Activated B cell treated with CpG ODN at 0.5 μM for 24 hours (primary cell): ENCODE measurements at regions not wholly inside any gene's neighbourhood (a gene's known extent, or its start where the extent isn't known, plus 50 kb on each side); places are given as distances from the start of the nearest gene placed in this dataset.

Experiments used
- ATAC-seq: fragments of 200-7000 bp; cut with Tn5 transposase; one replicate; pipeline ENCODE4 v1.10.0; 2021; ENCODE audit warnings: low read depth, mild to moderate bottlenecking, moderate library complexity
- CTCF ChIA-PET: fragments of 350-600 bp; sonication (Branson Sonifier 250); formaldehyde crosslinking; loops from one replicate; lab custom pipeline; 2021; ENCODE audit warnings: antibody characterized with exemption; lab: Charles Lee
- POLR2A ChIA-PET: fragments of 350-600 bp; sonication (Branson Sonifier 250); formaldehyde crosslinking; loops from one replicate; lab custom pipeline; 2021; ENCODE audit warnings: antibody characterized with exemption; lab: Charles Lee
- DNase-seq: peaks from one replicate; pipeline ENCODE4 v3.0.0; 2022
- H3K27ac Mint-ChIP-seq: one replicate; pipeline ENCODE4 v1.8.0; 2020; ENCODE audit warnings: mixed read lengths
- H3K27me3 Mint-ChIP-seq: one replicate; pipeline ENCODE4 v1.8.0; 2021; ENCODE audit warnings: mixed read lengths
- H3K36me3 Mint-ChIP-seq: one replicate; pipeline ENCODE4 v1.8.0; 2021; ENCODE audit warnings: low read depth, mixed read lengths
- H3K4me1 Mint-ChIP-seq: one replicate; pipeline ENCODE4 v1.8.0; 2021; ENCODE audit warnings: mixed read lengths
- H3K4me3 Mint-ChIP-seq: one replicate; pipeline ENCODE4 v1.8.0; 2020; ENCODE audit warnings: mild to moderate bottlenecking, mixed read lengths
- H3K9me3 Mint-ChIP-seq: one replicate; pipeline ENCODE4 v1.8.0; 2020; ENCODE audit warnings: mixed read lengths
- CTCF ChIP-seq: fragments of 200-600 bp; IDR thresholded peaks from one replicate; pipeline ENCODE4 v1.8.0; 2022; ENCODE audit warnings: antibody characterized with exemption, mild to moderate bottlenecking
- intact Hi-C: fragments of 100-400 bp; cut with micrococcal nuclease; formaldehyde crosslinking; loops from one replicate; pipeline ENCODE4 v1.15.1; 2024

DNA sequence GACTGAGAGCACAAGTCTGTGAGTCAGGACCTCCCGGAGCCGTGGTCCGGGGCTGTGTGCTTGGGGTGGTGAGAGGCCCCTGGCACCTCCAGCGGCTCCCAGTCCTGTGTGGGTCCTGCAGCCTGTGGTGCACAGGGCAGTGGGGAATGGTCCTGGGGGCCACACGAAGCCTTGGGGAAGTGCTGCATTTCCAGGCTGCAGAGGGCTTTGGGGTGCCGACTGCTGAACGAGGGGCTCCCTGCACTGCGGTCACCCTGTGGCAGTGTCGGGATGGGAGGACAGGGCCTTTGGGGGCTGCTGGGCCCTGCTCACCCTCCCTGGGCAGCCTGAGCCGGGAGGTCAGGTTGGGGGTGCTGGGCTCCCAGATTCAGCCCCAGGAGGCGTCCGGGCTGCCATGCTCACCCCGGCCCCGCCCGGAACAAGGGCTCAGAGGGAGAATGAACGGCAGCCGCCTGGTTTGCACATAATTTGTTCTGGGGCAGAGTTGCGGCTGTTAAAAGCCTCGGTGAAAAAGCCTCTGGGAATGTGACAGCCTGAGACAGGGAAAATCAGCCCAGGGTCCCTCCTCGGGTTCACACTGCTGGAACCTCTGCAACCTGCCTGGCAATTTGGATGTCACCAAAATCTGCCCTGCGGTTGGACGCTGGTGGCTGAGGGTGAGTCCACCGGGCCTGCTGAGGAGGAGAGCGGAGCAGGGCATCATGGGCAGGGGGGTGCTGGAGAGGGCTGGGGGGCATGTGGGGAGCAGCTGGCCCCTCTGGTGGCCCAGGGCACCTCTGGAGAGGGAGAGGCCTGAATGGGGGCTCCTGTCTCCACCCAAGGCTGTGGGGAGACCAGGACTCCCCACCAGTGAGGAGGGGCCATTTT, 109.2 kb downstream of the KIF26A start:
- peak; percentile 2 for DNase-seq
- POLR2A ChIA-PET: no interaction called here
- CTCF ChIA-PET: no interaction called here
- H3K27me3 Mint-ChIP-seq: no peaks in the 10 kb centered on the region
- H3K9me3 Mint-ChIP-seq: no peaks in the 10 kb centered on the region
- no peak overlapping the region for H3K4me3 Mint-ChIP-seq
- no peaks in the 10 kb centered on the region for H3K4me1 Mint-ChIP-seq
- no peak overlapping the region for H3K27ac Mint-ChIP-seq
- ATAC-seq: no peak
- no peaks in the 10 kb centered on the region for H3K36me3 Mint-ChIP-seq
- TF ChIP-seq CTCF: no peak
- intact Hi-C loops: no loop called here

- no peak for TF ChIP-seq CTCF
- ChIA-PET CTCF (no interaction called here), POLR2A (no interaction called here)
- no peaks in the 10 kb centered on the region for H3K9me3 Mint-ChIP-seq
- intact Hi-C loops: no loop called here
- H3K4me1 Mint-ChIP-seq: no peaks in the 10 kb centered on the region
- no peaks in the 10 kb centered on the region for H3K36me3 Mint-ChIP-seq
- DNase-seq (peak; percentile 10), ATAC-seq (no peak)
- no peak overlapping the region for H3K27ac Mint-ChIP-seq
- H3K27me3 Mint-ChIP-seq: no peaks in the 10 kb centered on the region
- no peak overlapping the region for H3K4me3 Mint-ChIP-seq
Observed at GRCh38 chr14:104248203-104249055, 110.0 kb downstream of the KIF26A start.

GRCh38 chr14:104249089-104249488, 110.7 kb downstream of the KIF26A start:
- intact Hi-C loops: no loop called here
- ATAC-seq: no peak

DNA sequence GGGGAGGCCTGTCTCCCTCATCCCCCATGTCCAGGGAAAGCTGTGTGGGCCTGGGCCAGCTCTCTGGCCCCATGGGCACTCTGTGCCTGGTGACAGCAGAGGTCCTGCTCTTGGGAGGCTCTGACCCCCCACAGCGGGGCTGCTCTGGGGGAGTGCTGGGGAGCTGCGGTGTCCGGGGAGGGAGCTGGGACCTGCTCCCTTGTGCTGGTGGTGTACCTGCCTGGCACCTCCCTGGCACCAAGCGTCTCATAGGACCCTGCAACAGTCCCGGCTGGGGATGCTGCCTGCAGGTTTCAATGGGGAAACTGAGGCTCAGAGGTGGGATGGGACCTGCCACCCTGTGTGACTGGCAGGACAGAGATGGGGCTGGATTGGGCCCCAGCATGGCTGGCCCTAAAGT, 111.3 kb downstream of the KIF26A start:
- TF ChIP-seq CTCF: no peak
- Mint-ChIP-seq H3K36me3 (no peaks in the 10 kb centered on the region), H3K27ac (no peak overlapping the region), H3K4me1 (no peaks in the 10 kb centered on the region), H3K9me3 (no peaks in the 10 kb centered on the region), H3K4me3 (no peak overlapping the region), H3K27me3 (peaks cover 3% of the 10 kb centered on the region)
- intact Hi-C loops: no loop called here
- CTCF ChIA-PET: no interaction called here
- DNase-seq: peak; percentile 12
- ATAC-seq: no peak
- POLR2A ChIA-PET: no interaction called here

More at GRCh38 chr14:104249089-104249488, 110.7 kb downstream of the KIF26A start:
- ChIA-PET POLR2A (no interaction called here), CTCF (no interaction called here)
- Mint-ChIP-seq H3K4me3 (no peak overlapping the region), H3K27ac (no peak overlapping the region), H3K9me3 (no peaks in the 10 kb centered on the region), H3K27me3 (no peaks in the 10 kb centered on the region), H3K36me3 (no peaks in the 10 kb centered on the region), H3K4me1 (no peaks in the 10 kb centered on the region)
- TF ChIP-seq CTCF: no peak
- DNase-seq: no peak

DNA sequence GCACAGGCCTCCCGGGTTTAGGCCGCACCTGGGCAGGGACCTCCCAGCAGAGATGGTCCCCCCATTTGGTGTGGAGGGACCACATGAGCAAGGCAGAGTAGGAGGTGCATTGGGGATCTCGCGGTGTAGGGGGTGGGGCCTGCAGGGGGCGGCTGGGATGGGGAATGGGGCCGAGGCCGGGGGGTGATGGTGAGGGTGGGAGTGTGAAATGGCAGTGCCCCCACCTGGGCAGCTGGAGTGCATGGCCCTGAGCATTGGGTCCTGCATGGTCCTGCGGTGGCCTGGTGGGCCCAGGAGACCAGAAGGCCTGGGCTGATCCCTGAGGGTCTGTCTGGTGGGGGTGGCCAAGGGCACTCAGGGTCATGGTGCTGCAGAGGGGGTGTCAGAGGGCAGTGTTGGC, 111.8 kb downstream of the KIF26A start:
- H3K27me3 Mint-ChIP-seq: peaks cover 3% of the 10 kb centered on the region
- no peak for TF ChIP-seq CTCF
- no peak overlapping the region for H3K4me3 Mint-ChIP-seq
- H3K9me3 Mint-ChIP-seq: no peaks in the 10 kb centered on the region
- intact Hi-C loops: no loop called here
- no peak overlapping the region for H3K27ac Mint-ChIP-seq
- ChIA-PET POLR2A (no interaction called here), CTCF (no interaction called here)
- ATAC-seq: no peak
- no peaks in the 10 kb centered on the region for H3K4me1 Mint-ChIP-seq
- no peak for DNase-seq
- no peaks in the 10 kb centered on the region for H3K36me3 Mint-ChIP-seq
